Effector memory CD8-positive, alpha-beta T cell (primary cell): ENCODE measurements at regions not wholly inside any gene's neighbourhood (a gene's known extent, or its start where the extent isn't known, plus 50 kb on each side); places are given as distances from the start of the nearest gene placed in this dataset.

Experiments used
- ATAC-seq: fragments of 150-1000 bp; cut with Tn5 transposase; replicated peaks from 2 replicates; pipeline ENCODE4 v1.10.0; 2021; ENCODE audit warnings: mild to moderate bottlenecking, moderate library complexity
- DNase-seq, 3 experiments: peaks; one replicate each; pipeline ENCODE4 v3.0.0; 2021
- H3K27ac Mint-ChIP-seq, 2 donors: one replicate each; pipeline ENCODE4 v1.8.0; 2022; ENCODE audit warnings: mild to moderate bottlenecking in 2 of 2, mixed read lengths in 2 of 2, moderate library complexity in 2 of 2
- H3K27me3 Mint-ChIP-seq, 2 donors: one replicate each; pipeline ENCODE4 v1.8.0; 2022; ENCODE audit warnings: mixed read lengths in 2 of 2
- H3K36me3 Mint-ChIP-seq: one replicate; pipeline ENCODE4 v1.8.0; 2022; ENCODE audit warnings: mild to moderate bottlenecking, moderate library complexity, mixed read lengths; ENCODE audit not compliant: insufficient read depth
- H3K4me1 Mint-ChIP-seq, 2 donors: one replicate each; pipeline ENCODE4 v1.8.0; 2022; ENCODE audit warnings: low read depth in 2 of 2, mixed read lengths in 2 of 2
- H3K4me3 Mint-ChIP-seq, 2 donors: one replicate each; pipeline ENCODE4 v1.8.0; 2022; ENCODE audit warnings: mild to moderate bottlenecking in 2 of 2, mixed read lengths in 2 of 2, moderate library complexity in 2 of 2
- H3K9me3 Mint-ChIP-seq, 2 donors: one replicate each; pipeline ENCODE4 v1.8.0; 2022; ENCODE audit warnings: mixed read lengths in 2 of 2

- no peaks in the 10 kb centered on the region for H3K4me1 Mint-ChIP-seq
- H3K36me3 Mint-ChIP-seq: no peaks in the 10 kb centered on the region
- H3K4me3 Mint-ChIP-seq: no peak overlapping the region
- no peak for ATAC-seq
- H3K9me3 Mint-ChIP-seq: peaks cover 0 to 8% of the 10 kb centered on the region in 2 donors
- no peaks in the 10 kb centered on the region for H3K27me3 Mint-ChIP-seq
- H3K27ac Mint-ChIP-seq: no peak overlapping the region
- DNase-seq: no peak
Observed at GRCh38 chr9:81532251-81532650, 157.1 kb downstream of the TLE1 start.

DNA sequence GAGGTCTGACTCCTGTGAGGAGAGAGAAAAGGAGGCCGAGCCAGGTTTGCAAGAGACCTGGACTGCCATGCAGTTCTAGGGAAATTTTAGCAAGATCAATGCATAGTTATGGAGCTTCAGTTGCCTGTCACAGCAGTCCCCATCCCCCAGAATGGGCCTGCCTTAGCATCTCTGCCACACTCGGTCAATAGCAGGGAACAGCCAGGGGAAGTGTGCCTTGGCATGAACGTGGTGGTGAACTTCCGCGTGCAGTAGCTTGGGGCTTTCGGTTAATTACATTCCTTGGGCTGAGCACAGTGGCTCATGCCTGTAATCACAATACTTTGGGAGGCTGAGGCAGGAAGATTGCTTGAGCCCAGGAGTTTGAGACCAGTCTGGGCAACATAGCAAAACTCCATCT lies 157.8 kb downstream of the TLE1 start:
- Mint-ChIP-seq H3K36me3 (no peaks in the 10 kb centered on the region), H3K4me1 (no peaks in the 10 kb centered on the region), H3K9me3 (peaks cover 6 to 8% of the 10 kb centered on the region in 2 donors), H3K4me3 (no peak overlapping the region), H3K27me3 (no peaks in the 10 kb centered on the region), H3K27ac (no peak overlapping the region)
- no peak for ATAC-seq
- no peak for DNase-seq

GRCh38 chr9:81530846-81531245 lies 158.5 kb downstream of the TLE1 start:
- DNase-seq (no peak), ATAC-seq (no peak)
- Mint-ChIP-seq H3K4me3 (no peak overlapping the region), H3K9me3 (peaks cover 9 to 10% of the 10 kb centered on the region in 2 donors), H3K27ac (no peak overlapping the region), H3K27me3 (no peaks in the 10 kb centered on the region), H3K36me3 (no peaks in the 10 kb centered on the region), H3K4me1 (no peaks in the 10 kb centered on the region)

DNA sequence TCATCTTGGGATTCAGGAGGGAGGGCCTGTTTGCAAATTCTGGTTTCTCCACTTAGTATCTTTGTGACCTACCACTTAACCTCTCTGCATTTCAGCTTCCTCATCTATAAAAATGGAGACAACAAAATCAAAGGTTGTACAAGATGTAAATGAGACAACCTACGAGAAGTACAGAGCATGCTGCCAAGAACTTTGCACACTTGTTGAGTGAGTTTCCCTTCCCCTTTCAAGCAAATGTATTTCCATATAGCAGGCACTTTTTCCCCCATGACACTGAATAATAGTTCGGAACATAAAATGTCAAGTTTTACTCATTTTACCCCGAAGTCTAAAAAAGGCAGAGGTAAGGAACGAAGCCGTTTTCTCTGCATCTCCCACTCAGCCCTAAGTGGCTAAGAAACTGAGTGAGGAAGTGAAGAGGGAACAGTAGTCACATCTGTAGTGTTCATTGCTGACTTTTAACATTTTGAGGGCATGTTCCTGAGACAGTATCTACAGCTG lies 159.0 kb downstream of the TLE1 start:
- Mint-ChIP-seq H3K9me3 (peaks cover 9 to 10% of the 10 kb centered on the region in 2 donors), H3K4me1 (no peaks in the 10 kb centered on the region), H3K27ac (no peak overlapping the region), H3K36me3 (no peaks in the 10 kb centered on the region), H3K27me3 (no peaks in the 10 kb centered on the region), H3K4me3 (no peak overlapping the region)
- DNase-seq (no peak), ATAC-seq (no peak)

GRCh38 chr9:81529556-81530193 lies 159.7 kb downstream of the TLE1 start:
- Mint-ChIP-seq H3K4me1 (no peaks in the 10 kb centered on the region), H3K27ac (no peak overlapping the region), H3K36me3 (no peaks in the 10 kb centered on the region), H3K27me3 (no peaks in the 10 kb centered on the region), H3K9me3 (peaks cover 9 to 10% of the 10 kb centered on the region in 2 donors), H3K4me3 (no peak overlapping the region)
- DNase-seq (no peak), ATAC-seq (no peak)

DNA sequence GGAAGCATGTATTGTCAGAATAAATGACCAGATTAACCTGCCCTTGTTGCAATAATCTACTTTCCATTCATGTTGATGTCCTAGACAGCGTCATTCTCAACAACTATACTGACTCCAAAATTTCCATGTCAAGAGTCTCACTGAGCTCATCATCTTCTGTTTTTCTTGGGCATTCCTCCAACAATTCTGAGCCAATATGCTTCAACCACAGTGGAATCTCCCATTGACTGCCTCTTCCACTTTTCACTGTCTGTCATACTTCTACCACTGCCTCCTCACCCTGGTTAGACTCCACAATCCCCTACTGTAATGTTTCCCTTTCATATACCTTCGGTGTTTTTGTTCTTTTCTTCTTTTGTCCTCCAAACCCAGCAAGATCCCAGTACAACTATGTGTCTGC lies 162.8 kb downstream of the TLE1 start:
- Mint-ChIP-seq H3K27ac (no peak overlapping the region), H3K4me1 (no peaks in the 10 kb centered on the region), H3K36me3 (no peaks in the 10 kb centered on the region), H3K4me3 (no peak overlapping the region), H3K27me3 (no peaks in the 10 kb centered on the region), H3K9me3 (peaks cover 10 to 12% of the 10 kb centered on the region in 2 donors)
- ATAC-seq (no peak), DNase-seq (no peak)

GRCh38 chr9:81522716-81523551 lies 166.4 kb downstream of the TLE1 start:
- Mint-ChIP-seq H3K27ac (no peak overlapping the region), H3K9me3 (peaks cover 6 to 10% of the 10 kb centered on the region in 2 donors), H3K4me1 (no peaks in the 10 kb centered on the region), H3K36me3 (no peaks in the 10 kb centered on the region), H3K27me3 (no peaks in the 10 kb centered on the region), H3K4me3 (no peak overlapping the region)
- peak; percentile 50 for ATAC-seq
- no peak for DNase-seq

GRCh38 chr9:81521892-81522291 lies 167.5 kb downstream of the TLE1 start:
- H3K9me3 Mint-ChIP-seq: peaks cover 9 to 13% of the 10 kb centered on the region in 2 donors
- H3K36me3 Mint-ChIP-seq: no peaks in the 10 kb centered on the region
- H3K27ac Mint-ChIP-seq: no peak overlapping the region
- H3K4me1 Mint-ChIP-seq: no peaks in the 10 kb centered on the region
- H3K4me3 Mint-ChIP-seq: no peak overlapping the region
- ATAC-seq: no peak
- H3K27me3 Mint-ChIP-seq: no peaks in the 10 kb centered on the region
- no peak for DNase-seq

GRCh38 chr9:81519816-81520495 lies 169.4 kb downstream of the TLE1 start:
- H3K27ac Mint-ChIP-seq: no peak overlapping the region
- H3K9me3 Mint-ChIP-seq: peaks cover 8 to 13% of the 10 kb centered on the region in 2 donors
- H3K27me3 Mint-ChIP-seq: no peaks in the 10 kb centered on the region
- H3K36me3 Mint-ChIP-seq: no peaks in the 10 kb centered on the region
- H3K4me3 Mint-ChIP-seq: no peak overlapping the region
- no peak for ATAC-seq
- no peak for DNase-seq
- H3K4me1 Mint-ChIP-seq: no peaks in the 10 kb centered on the region

DNA sequence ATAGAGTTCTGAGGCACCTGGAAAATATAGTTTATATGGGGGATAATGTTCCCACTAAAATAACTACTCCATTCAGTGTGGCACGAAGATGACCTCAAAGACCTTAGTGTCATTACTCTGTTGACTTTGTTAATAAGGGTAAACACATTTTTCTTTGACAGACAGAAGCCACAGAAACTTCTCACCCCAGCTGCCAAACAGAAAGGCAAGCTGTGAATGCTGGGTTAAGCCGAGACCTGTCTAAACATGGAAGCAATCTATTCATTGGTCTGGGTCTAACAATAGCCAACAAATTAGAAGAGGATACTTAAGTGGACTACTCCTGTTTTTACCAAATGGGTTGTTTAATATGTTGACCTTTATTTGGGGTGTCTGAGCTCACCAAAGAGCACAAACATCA lies 171.4 kb downstream of the TLE1 start:
- H3K4me1 Mint-ChIP-seq: no peaks in the 10 kb centered on the region
- peaks cover 8 to 13% of the 10 kb centered on the region in 2 donors for H3K9me3 Mint-ChIP-seq
- no peak overlapping the region for H3K27ac Mint-ChIP-seq
- no peak overlapping the region for H3K4me3 Mint-ChIP-seq
- no peaks in the 10 kb centered on the region for H3K36me3 Mint-ChIP-seq
- no peaks in the 10 kb centered on the region for H3K27me3 Mint-ChIP-seq
- no peak for DNase-seq
- no peak for ATAC-seq

GRCh38 chr9:81513059-81513458 lies 176.3 kb downstream of the TLE1 start:
- ATAC-seq (no peak), DNase-seq (no peak)
- peaks cover 8 to 14% of the 10 kb centered on the region in 2 donors for H3K9me3 Mint-ChIP-seq
- H3K36me3 Mint-ChIP-seq: no peaks in the 10 kb centered on the region
- H3K4me1 Mint-ChIP-seq: peaks cover 0 to 3% of the 10 kb centered on the region in 2 donors
- H3K4me3 Mint-ChIP-seq: no peak overlapping the region
- H3K27ac Mint-ChIP-seq: no peak overlapping the region
- H3K27me3 Mint-ChIP-seq: no peaks in the 10 kb centered on the region

DNA sequence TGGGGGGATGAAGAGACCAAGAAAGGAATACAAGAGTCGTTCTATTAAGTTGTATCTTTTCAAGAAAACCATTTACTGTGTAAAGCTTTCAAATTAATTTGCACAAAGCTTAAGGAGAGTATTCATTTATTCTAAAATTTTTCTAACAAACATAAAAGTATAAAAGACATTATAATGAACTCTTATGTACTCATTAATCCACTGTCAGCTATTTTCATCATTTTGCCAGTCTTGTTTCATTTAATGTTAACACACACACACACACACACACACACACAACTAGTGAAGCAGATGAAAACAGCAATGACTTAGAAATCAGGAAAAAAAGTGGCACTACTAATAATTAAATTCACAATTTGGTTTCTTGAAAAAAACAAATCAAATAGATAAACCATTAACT lies 176.7 kb downstream of the TLE1 start:
- no peak overlapping the region for H3K4me3 Mint-ChIP-seq
- H3K27me3 Mint-ChIP-seq: no peaks in the 10 kb centered on the region
- DNase-seq (no peak), ATAC-seq (no peak)
- no peak overlapping the region for H3K27ac Mint-ChIP-seq
- peaks cover 0 to 3% of the 10 kb centered on the region in 2 donors for H3K4me1 Mint-ChIP-seq
- H3K36me3 Mint-ChIP-seq: no peaks in the 10 kb centered on the region
- H3K9me3 Mint-ChIP-seq: peaks cover 8 to 14% of the 10 kb centered on the region in 2 donors

DNA sequence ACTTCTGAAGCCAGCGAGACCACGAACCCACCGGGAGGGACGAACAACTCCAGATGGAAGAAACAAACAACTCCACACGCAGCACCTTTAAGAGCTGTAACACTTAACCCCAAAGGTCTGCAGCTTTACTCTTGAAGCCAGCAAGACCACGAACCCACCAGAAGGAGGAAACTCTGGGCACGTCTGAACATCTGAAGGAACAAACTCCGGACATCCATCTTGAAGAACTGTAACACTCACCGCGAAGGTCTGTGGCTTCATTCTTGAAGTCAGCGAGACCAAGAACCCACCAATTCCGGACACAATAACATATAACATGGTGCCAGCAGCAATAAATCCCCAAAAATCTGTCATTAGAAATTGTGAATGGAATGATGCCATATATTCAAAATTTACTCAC lies 180.9 kb downstream of the TLE1 start:
- Mint-ChIP-seq H3K27ac (no peak overlapping the region), H3K36me3 (no peaks in the 10 kb centered on the region), H3K4me3 (no peak overlapping the region), H3K27me3 (no peaks in the 10 kb centered on the region), H3K9me3 (peaks cover 0 to 7% of the 10 kb centered on the region in 2 donors), H3K4me1 (peaks cover 0 to 3% of the 10 kb centered on the region in 2 donors)
- DNase-seq (no peak), ATAC-seq (no peak)
